HL-60 (cell line): ENCODE measurements at regions not wholly inside any gene's neighbourhood (a gene's known extent, or its start where the extent isn't known, plus 50 kb on each side); places are given as distances from the start of the nearest gene placed in this dataset.

ENCODE experiments used
- DNase-seq, 2 experiments: peaks; one replicate each; pipeline ENCODE4 v3.0.0-alpha.2; 2010 to 2020; ENCODE audit warnings: low read depth in 1 of 2, low spot score in 1 of 2
- H3K27ac ChIP-seq: fragments of 250-450 bp; sonication (Bioruptor Pico); replicated peaks from 2 replicates; pipeline ENCODE4 v1.5.1; 2020; ENCODE audit warnings: mild to moderate bottlenecking, moderate library complexity
- H3K27me3 ChIP-seq: fragments of 250-450 bp; sonication (Bioruptor Pico); 2 replicates; pipeline ENCODE4 v1.5.1; 2021; ENCODE audit warnings: mild to moderate bottlenecking, moderate library complexity; ENCODE audit not compliant: insufficient read depth, poor library complexity, severe bottlenecking
- H3K4me3 ChIP-seq: replicated peaks from 2 replicates; pipeline ENCODE4 v1.5.1; 2011; ENCODE audit warnings: mild to moderate bottlenecking, control low read depth, low read length; ENCODE audit not compliant: insufficient read depth
- GABPA ChIP-seq: IDR thresholded peaks from 2 replicates; pipeline ENCODE4 v1.6.1; 2012; ENCODE audit warnings: low read depth
- POLR2AphosphoS5 ChIP-seq: IDR thresholded peaks from 2 replicates; pipeline ENCODE4 v1.6.1; 2012; ENCODE audit warnings: low read depth
- SPI1 ChIP-seq: IDR thresholded peaks from 2 replicates; pipeline ENCODE4 v1.6.1; 2012; ENCODE audit warnings: low read depth, mild to moderate bottlenecking, borderline replicate concordance
- TF ChIP-seq, protein P1 (sequence below): IDR thresholded peaks from 2 replicates; pipeline ENCODE4 v1.6.1; 2012; ENCODE audit warnings: low read depth; ENCODE audit not compliant: insufficient replicate concordance
- TF ChIP-seq, protein P2 (sequence below): IDR thresholded peaks from one replicate; pipeline ENCODE4 v1.5.1; 2011; ENCODE audit warnings: low read length, control low read depth, inconsistent platforms; ENCODE audit not compliant: insufficient read depth

DNA sequence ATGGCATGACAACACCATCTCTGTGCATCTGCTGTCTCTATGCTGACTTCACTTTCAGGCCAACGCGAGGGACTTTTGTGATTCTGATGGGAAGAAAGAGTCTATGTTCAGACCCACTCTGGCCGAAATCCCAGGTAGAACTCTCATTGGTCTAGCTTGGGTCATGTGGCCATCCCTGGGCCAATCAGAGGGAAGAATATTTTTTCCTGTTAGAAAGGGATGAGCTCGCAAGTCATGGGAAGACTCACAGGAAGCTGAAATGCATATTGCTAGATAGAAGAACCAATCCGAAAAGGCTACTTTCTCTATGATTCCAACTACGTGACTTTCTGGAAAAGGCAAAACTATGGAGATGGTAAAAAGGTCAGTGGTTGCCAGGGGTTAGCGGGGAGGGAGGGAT, 56.0 kb upstream of the LINC01488 start:
- Histone ChIP-seq H3K27ac (no peak overlapping the region), H3K27me3 (no peaks in the 10 kb centered on the region), H3K4me3 (no peak overlapping the region)
- no peak for DNase-seq
- TF ChIP-seq, protein P1, sequence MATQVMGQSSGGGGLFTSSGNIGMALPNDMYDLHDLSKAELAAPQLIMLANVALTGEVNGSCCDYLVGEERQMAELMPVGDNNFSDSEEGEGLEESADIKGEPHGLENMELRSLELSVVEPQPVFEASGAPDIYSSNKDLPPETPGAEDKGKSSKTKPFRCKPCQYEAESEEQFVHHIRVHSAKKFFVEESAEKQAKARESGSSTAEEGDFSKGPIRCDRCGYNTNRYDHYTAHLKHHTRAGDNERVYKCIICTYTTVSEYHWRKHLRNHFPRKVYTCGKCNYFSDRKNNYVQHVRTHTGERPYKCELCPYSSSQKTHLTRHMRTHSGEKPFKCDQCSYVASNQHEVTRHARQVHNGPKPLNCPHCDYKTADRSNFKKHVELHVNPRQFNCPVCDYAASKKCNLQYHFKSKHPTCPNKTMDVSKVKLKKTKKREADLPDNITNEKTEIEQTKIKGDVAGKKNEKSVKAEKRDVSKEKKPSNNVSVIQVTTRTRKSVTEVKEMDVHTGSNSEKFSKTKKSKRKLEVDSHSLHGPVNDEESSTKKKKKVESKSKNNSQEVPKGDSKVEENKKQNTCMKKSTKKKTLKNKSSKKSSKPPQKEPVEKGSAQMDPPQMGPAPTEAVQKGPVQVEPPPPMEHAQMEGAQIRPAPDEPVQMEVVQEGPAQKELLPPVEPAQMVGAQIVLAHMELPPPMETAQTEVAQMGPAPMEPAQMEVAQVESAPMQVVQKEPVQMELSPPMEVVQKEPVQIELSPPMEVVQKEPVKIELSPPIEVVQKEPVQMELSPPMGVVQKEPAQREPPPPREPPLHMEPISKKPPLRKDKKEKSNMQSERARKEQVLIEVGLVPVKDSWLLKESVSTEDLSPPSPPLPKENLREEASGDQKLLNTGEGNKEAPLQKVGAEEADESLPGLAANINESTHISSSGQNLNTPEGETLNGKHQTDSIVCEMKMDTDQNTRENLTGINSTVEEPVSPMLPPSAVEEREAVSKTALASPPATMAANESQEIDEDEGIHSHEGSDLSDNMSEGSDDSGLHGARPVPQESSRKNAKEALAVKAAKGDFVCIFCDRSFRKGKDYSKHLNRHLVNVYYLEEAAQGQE, result no peak
- TF ChIP-seq GABPA, result no peak
- TF ChIP-seq SPI1, result no peak
- TF ChIP-seq, protein P2, sequence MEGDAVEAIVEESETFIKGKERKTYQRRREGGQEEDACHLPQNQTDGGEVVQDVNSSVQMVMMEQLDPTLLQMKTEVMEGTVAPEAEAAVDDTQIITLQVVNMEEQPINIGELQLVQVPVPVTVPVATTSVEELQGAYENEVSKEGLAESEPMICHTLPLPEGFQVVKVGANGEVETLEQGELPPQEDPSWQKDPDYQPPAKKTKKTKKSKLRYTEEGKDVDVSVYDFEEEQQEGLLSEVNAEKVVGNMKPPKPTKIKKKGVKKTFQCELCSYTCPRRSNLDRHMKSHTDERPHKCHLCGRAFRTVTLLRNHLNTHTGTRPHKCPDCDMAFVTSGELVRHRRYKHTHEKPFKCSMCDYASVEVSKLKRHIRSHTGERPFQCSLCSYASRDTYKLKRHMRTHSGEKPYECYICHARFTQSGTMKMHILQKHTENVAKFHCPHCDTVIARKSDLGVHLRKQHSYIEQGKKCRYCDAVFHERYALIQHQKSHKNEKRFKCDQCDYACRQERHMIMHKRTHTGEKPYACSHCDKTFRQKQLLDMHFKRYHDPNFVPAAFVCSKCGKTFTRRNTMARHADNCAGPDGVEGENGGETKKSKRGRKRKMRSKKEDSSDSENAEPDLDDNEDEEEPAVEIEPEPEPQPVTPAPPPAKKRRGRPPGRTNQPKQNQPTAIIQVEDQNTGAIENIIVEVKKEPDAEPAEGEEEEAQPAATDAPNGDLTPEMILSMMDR, result no peak
- TF ChIP-seq POLR2AphosphoS5, result no peak

DNA sequence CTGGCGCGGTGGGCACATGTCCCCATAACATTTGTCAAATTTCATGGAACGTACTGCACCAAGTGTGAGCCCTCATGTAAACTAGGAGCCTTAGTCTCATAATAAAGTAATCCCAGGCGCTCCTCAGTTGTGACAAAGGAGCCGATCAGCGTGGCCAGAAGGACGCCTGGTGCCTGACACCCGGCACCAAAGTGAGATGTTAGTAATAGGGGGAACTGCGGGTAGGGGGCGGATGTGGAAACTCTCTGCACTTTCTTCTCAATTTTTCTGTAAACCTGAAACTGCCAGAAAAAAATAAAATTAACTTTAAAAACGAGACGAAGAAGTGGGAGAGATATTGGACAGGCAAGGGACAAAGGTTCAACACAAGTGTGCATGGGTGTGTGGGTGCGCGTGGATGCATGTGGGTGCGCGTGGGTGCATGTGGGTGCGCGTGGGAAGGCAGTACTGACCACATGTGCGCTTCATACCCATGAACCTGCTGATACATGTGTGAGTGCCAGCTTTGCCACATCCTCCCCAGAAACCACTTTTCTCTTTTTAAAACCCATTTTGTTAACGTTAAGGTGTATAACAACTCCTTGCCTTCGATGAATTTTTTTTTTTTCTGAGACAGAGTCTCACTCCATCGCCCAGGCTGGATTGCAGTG, 55.4 kb upstream of the LINC01488 start:
- no peak for DNase-seq
- Histone ChIP-seq H3K4me3 (no peak overlapping the region), H3K27ac (no peak overlapping the region), H3K27me3 (no peaks in the 10 kb centered on the region)
- TF ChIP-seq, protein P1, result no peak
- TF ChIP-seq POLR2AphosphoS5 (no peak), SPI1 (no peak), GABPA (no peak)
- TF ChIP-seq, protein P2, result no peak

DNA sequence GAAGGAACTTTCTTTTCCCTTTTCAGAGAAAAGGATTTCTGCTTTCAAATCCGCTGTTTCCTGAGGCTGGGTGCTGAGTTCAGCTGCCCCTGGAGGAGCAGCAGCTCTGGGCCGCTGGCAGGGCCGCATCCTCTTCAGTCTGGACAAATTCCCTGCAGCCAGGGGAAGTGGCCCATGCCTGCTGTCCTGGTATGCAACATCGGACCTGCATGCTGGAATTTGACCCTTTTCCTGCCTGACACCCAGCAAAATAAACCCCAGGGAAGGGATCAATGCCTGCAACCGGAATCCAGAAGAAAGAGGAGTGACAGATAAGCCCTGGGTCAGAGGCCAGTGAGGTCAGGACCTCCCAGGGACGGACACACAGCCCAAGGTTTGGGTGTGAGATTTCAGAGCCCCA, 54.1 kb upstream of the LINC01488 start:
- H3K4me3 ChIP-seq, result no peak overlapping the region
- H3K27me3 ChIP-seq, result no peaks in the 10 kb centered on the region
- H3K27ac ChIP-seq, result no peak overlapping the region
- no peak for TF ChIP-seq GABPA
- TF ChIP-seq, protein P2, result no peak
- no peak for DNase-seq
